ENCODE measurements at regions not wholly inside any gene's neighbourhood (a gene's known extent, or its start where the extent isn't known, plus 50 kb on each side); places are given as distances from the start of the nearest gene placed in this dataset.

GRCh38 chr4:173857828-173858227, 327.8 kb upstream of the HAND2 start:
- Histone ChIP-seq H3K9me3 (ENCODE audit: control insufficient read depth, insufficient read depth, low read length) (no peaks in the 10 kb centered on the region), H3K4me3 (ENCODE audit: low read depth, low read length) (no peak overlapping the region), H3K27ac (ENCODE audit: low read depth, low read length) (no peak overlapping the region), H3K27me3 (ENCODE audit: control insufficient read depth, insufficient read depth, low read length) (no peaks in the 10 kb centered on the region)
- ChIA-PET CTCF (no interaction called here), POLR2A (no interaction called here)
- TF ChIP-seq CTCF (IDR thresholded peaks at IDR 0.05; ENCODE audit: low read depth, low read length): no peak
- no peak for DNase-seq (ENCODE audit: low read depth, low spot score)

DNA sequence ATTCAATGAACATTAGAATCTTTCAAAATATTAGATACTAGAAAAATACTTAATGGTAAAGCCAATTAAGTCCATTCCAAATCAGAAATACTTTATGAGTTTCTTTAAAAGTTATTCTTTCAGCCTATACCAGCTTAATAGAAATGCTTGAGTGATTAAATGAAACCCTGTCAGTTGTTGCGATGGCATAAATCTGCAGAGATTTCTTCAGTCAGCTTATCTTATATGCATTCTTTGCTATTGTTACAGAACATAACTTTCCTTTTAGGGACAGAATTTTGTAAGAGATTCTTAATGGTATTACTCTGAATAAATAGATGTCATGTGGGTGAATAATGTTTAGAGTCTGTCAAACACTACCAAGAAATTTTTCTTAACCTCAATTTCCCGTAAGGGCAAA, 325.0 kb upstream of the HAND2 start:
- no peaks in the 10 kb centered on the region for H3K27me3 ChIP-seq (ENCODE audit: control insufficient read depth, insufficient read depth, low read length)
- no peaks in the 10 kb centered on the region for H3K9me3 ChIP-seq (ENCODE audit: control insufficient read depth, insufficient read depth, low read length)
- H3K27ac ChIP-seq (ENCODE audit: low read depth, low read length): no peak overlapping the region
- POLR2A ChIA-PET: no interaction called here
- TF ChIP-seq CTCF (IDR thresholded peaks at IDR 0.05; ENCODE audit: low read depth, low read length): no peak
- CTCF ChIA-PET: interaction anchor here (1.2 kb wide), 1 partner anchor 29 kb away, joined by 3 read pairs; no protein-coding TSS in a partner anchor
- H3K4me3 ChIP-seq (ENCODE audit: low read depth, low read length): no peak overlapping the region
- no peak for DNase-seq (ENCODE audit: low read depth, low spot score)

DNA sequence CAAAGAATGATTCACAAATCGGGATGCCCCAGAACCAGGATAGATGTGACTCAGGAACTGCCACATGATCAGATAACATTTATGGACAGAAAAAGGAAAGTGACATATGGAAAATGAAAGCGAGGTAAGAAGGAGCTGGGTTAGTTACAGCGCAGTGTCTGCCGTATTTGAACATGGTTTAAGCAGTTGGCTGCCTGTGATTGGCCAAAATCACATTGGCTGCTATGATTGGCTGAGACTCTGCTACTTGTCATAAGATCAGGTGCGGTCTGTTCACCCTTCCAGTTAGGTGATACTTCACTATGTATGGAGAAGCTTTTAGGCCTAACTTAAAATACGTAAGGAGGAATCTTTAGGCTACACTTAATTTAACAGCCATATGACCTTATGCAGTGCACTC, 322.7 kb upstream of the HAND2 start:
- CTCF ChIA-PET: interaction anchor here (1.1 to 2.3 kb wide), 2 partner anchors 26 to 137 kb away, joined by 3 to 10 read pairs; no protein-coding TSS in a partner anchor
- no peak for TF ChIP-seq CTCF (IDR thresholded peaks at IDR 0.05; ENCODE audit: low read depth, low read length)
- H3K9me3 ChIP-seq (ENCODE audit: control insufficient read depth, insufficient read depth, low read length): no peaks in the 10 kb centered on the region
- POLR2A ChIA-PET: no interaction called here
- DNase-seq (ENCODE audit: low read depth, low spot score): no peak
- H3K4me3 ChIP-seq (ENCODE audit: low read depth, low read length): no peak overlapping the region
- H3K27ac ChIP-seq (ENCODE audit: low read depth, low read length): no peak overlapping the region
- H3K27me3 ChIP-seq (ENCODE audit: control insufficient read depth, insufficient read depth, low read length): no peaks in the 10 kb centered on the region

- ChIA-PET POLR2A (no interaction called here), CTCF (no interaction called here)
- DNase-seq (ENCODE audit: low read depth, low spot score): no peak
- no peaks in the 10 kb centered on the region; the same call in 1 of the 2 replicates for H3K9me3 ChIP-seq (ENCODE audit: control insufficient read depth, insufficient read depth, low read length)
- no peak overlapping the region for H3K27ac ChIP-seq (ENCODE audit: low read depth, low read length)
- no peak for TF ChIP-seq CTCF (IDR thresholded peaks at IDR 0.05; ENCODE audit: low read depth, low read length)
- no peaks in the 10 kb centered on the region for H3K27me3 ChIP-seq (ENCODE audit: control insufficient read depth, insufficient read depth, low read length)
- H3K4me3 ChIP-seq (ENCODE audit: low read depth, low read length): no peak overlapping the region
These were observed 315.6 kb upstream of the HAND2 start for GRCh38 chr4:173845580-173845979.

GRCh38 chr4:173839865-173840264, 309.8 kb upstream of the HAND2 start:
- Histone ChIP-seq H3K4me3 (ENCODE audit: low read depth, low read length) (no peak overlapping the region), H3K9me3 (ENCODE audit: control insufficient read depth, insufficient read depth, low read length) (no peaks in the 10 kb centered on the region; the same call in 1 of the 2 replicates), H3K27me3 (ENCODE audit: control insufficient read depth, insufficient read depth, low read length) (no peaks in the 10 kb centered on the region), H3K27ac (ENCODE audit: low read depth, low read length) (no peak overlapping the region)
- POLR2A ChIA-PET: no interaction called here
- no peak for DNase-seq (ENCODE audit: low read depth, low spot score)
- no peak for TF ChIP-seq CTCF (IDR thresholded peaks at IDR 0.05; ENCODE audit: low read depth, low read length)
- CTCF ChIA-PET: interaction anchor here (1.2 kb wide), 1 partner anchor 150 kb away, joined by 3 read pairs; no protein-coding TSS in a partner anchor

All from AG04450 (cell line).